ENCODE measurements at regions not wholly inside any gene's neighbourhood (a gene's known extent, or its start where the extent isn't known, plus 50 kb on each side); places are given as distances from the start of the nearest gene placed in this dataset.
A peak's percentile ranks its signal among the peaks of the same experiment; 100 is the strongest.

DNA sequence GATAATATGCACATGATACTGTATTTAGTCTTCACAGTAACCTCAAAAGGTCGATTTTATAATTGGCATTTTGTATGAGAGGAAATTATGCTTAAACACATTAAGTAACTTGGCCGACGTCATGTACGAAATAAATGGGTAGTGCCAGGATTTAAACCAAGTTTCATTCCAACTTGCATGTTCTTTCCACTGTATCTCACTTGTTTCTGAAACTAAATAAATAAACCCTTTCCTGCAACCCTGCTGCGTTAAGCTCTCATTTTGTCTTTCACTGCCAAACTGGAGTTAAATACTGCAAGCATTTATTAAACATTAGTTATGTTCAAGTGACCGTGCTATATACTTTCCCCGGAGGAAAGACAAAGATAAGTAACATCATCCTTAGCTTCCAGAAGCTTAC is 293.9 kb upstream of the PRKD1 start:
- H3K4me1 ChIP-seq (ENCODE audit: control insufficient read depth in 2 of 2, insufficient read depth in 2 of 2, low read length in 1 of 2): no peaks in the 10 kb centered on the region
- H3K27me3 ChIP-seq (ENCODE audit: control insufficient read depth in 1 of 2, insufficient read depth in 2 of 2, low read length in 2 of 2): no peaks in the 10 kb centered on the region
- 19 to 35% methylated on average over 7 of the region's 7 CpGs for WGBS, 2 donors
- no peak overlapping the region for H3K27ac ChIP-seq (ENCODE audit: low read depth in 2 of 2, low read length in 1 of 2)
- no peaks in the 10 kb centered on the region for H3K9me3 ChIP-seq (ENCODE audit: control insufficient read depth in 2 of 2, insufficient read depth in 1 of 2, low read depth in 1 of 2, low read length in 1 of 2)
- H3K36me3 ChIP-seq (ENCODE audit: control insufficient read depth in 2 of 2, insufficient read depth in 2 of 2, low read length in 1 of 2): no peaks in the 10 kb centered on the region
- no peak overlapping the region for H3K4me3 ChIP-seq (ENCODE audit: low read depth in 1 of 2, low read length in 2 of 2)

DNA sequence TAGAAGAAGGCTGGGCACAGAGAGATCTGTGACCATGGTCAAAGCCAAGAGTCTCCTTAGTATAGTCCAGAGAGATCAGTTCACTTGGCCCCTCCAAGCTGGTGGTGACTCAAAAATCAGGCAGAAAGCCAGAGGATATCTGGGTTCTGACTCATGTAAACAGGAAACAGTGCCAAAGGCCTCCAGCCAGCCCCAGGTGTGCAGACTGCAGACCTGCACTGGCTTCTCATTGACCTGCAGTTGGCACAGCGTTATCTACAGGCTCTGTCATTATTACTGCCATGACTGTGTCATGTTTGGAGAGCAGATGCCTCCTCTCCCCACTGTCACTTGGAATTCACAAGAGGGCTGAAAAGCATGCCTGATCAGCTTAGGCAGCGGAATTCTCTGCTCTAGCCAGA is 295.7 kb upstream of the PRKD1 start:
- H3K27ac ChIP-seq (ENCODE audit: low read depth in 2 of 2, low read length in 1 of 2): peak overlapping the region; percentile 1 to 5
- WGBS, 2 donors: 19 to 23% methylated on average over 2 of the region's 2 CpGs

DNA sequence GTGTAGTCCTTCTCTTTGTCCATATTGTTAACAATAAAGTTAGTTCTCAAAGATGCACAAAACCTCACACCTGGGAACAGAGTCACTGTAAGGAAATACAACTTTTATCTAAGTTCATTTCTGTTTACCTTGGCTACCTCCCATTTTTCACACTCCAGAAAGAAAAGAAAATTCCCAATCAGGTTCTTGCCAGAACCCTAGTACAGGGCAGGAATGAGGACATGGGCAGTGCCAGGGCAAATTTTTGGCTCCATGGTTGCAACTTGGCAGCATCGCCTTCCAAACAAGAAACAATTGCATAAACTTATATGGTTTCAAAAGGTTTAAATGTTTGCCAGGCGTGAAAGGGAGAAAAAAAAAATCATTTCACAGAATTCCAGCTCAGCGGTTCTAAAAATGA is 296.3 kb upstream of the PRKD1 start:
- H3K27ac ChIP-seq (ENCODE audit: low read depth in 2 of 2, low read length in 1 of 2): peak overlapping the region in 1 of 2 donors; percentile 30
- no peak overlapping the region for H3K4me3 ChIP-seq (ENCODE audit: low read depth in 1 of 2, low read length in 2 of 2)
- H3K9me3 ChIP-seq (ENCODE audit: control insufficient read depth in 2 of 2, insufficient read depth in 1 of 2, low read depth in 1 of 2, low read length in 1 of 2): no peaks in the 10 kb centered on the region
- no peaks in the 10 kb centered on the region for H3K27me3 ChIP-seq (ENCODE audit: control insufficient read depth in 1 of 2, insufficient read depth in 2 of 2, low read length in 2 of 2)
- no peaks in the 10 kb centered on the region for H3K4me1 ChIP-seq (ENCODE audit: control insufficient read depth in 2 of 2, insufficient read depth in 2 of 2, low read length in 1 of 2)
- H3K36me3 ChIP-seq (ENCODE audit: control insufficient read depth in 2 of 2, insufficient read depth in 2 of 2, low read length in 1 of 2): no peaks in the 10 kb centered on the region
- WGBS, 2 donors: 33 to 39% methylated on average over 3 of the region's 3 CpGs

More for the DNA sequence above, 295.7 kb upstream of the PRKD1 start:
- H3K27me3 ChIP-seq (ENCODE audit: control insufficient read depth in 1 of 2, insufficient read depth in 2 of 2, low read length in 2 of 2): no peaks in the 10 kb centered on the region
- no peaks in the 10 kb centered on the region for H3K4me1 ChIP-seq (ENCODE audit: control insufficient read depth in 2 of 2, insufficient read depth in 2 of 2, low read length in 1 of 2)
- H3K9me3 ChIP-seq (ENCODE audit: control insufficient read depth in 2 of 2, insufficient read depth in 1 of 2, low read depth in 1 of 2, low read length in 1 of 2): no peaks in the 10 kb centered on the region
- no peak overlapping the region for H3K4me3 ChIP-seq (ENCODE audit: low read depth in 1 of 2, low read length in 2 of 2)
- no peaks in the 10 kb centered on the region for H3K36me3 ChIP-seq (ENCODE audit: control insufficient read depth in 2 of 2, insufficient read depth in 2 of 2, low read length in 1 of 2)

DNA sequence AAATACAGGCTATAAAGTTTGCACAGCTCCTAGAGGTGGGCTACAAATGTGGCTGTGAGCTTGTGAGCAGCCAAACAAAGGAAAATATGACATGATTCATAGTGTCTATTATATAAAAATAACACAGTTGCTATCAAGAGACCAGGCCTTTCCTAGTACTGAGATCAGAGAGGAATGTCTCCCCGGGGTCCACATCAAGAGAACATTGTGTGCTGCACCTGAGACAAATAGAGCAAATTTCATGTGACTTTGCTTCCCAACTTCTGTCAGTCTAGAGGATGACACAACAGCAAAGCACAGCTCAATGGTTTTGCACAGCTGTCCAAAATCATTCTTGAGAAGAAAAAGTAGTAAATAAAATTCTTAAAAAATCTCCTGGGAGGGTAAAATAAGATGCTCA is 297.5 kb upstream of the PRKD1 start:
- H3K27ac ChIP-seq (ENCODE audit: low read depth in 2 of 2, low read length in 1 of 2): no peak overlapping the region
- WGBS, 2 donors: 64 to 72% methylated on average over 1 of the region's 1 CpG
- no peaks in the 10 kb centered on the region for H3K27me3 ChIP-seq (ENCODE audit: control insufficient read depth in 1 of 2, insufficient read depth in 2 of 2, low read length in 2 of 2)
- H3K9me3 ChIP-seq (ENCODE audit: control insufficient read depth in 2 of 2, insufficient read depth in 1 of 2, low read depth in 1 of 2, low read length in 1 of 2): no peaks in the 10 kb centered on the region
- H3K36me3 ChIP-seq (ENCODE audit: control insufficient read depth in 2 of 2, insufficient read depth in 2 of 2, low read length in 1 of 2): no peaks in the 10 kb centered on the region
- H3K4me3 ChIP-seq (ENCODE audit: low read depth in 1 of 2, low read length in 2 of 2): no peak overlapping the region
- H3K4me1 ChIP-seq (ENCODE audit: control insufficient read depth in 2 of 2, insufficient read depth in 2 of 2, low read length in 1 of 2): no peaks in the 10 kb centered on the region

DNA sequence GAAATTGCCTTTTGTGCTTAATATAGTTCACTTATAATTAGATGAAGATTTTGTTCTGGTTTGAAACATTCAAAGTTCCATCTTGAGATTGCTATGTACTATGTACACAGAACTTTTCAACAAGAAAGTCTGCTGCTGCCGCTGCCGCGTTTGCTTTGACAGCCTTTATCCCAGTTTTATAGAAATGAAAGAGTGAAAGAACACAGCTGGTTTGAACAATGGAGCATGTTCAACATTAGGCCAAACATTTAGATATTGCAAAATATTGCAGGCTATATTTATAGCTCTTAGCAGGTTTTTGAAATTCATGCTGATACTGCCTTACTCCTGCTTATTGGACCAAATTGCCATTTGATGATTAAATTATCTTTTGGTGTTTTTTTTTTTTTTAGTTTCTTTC is 299.8 kb upstream of the PRKD1 start:
- Histone ChIP-seq H3K9me3 (ENCODE audit: control insufficient read depth in 2 of 2, insufficient read depth in 1 of 2, low read depth in 1 of 2, low read length in 1 of 2) (no peaks in the 10 kb centered on the region), H3K27me3 (ENCODE audit: control insufficient read depth in 1 of 2, insufficient read depth in 2 of 2, low read length in 2 of 2) (no peaks in the 10 kb centered on the region), H3K36me3 (ENCODE audit: control insufficient read depth in 2 of 2, insufficient read depth in 2 of 2, low read length in 1 of 2) (no peaks in the 10 kb centered on the region), H3K27ac (ENCODE audit: low read depth in 2 of 2, low read length in 1 of 2) (no peak overlapping the region), H3K4me3 (ENCODE audit: low read depth in 1 of 2, low read length in 2 of 2) (no peak overlapping the region), H3K4me1 (ENCODE audit: control insufficient read depth in 2 of 2, insufficient read depth in 2 of 2, low read length in 1 of 2) (no peaks in the 10 kb centered on the region)
- 39 to 47% methylated on average over 3 of the region's 3 CpGs for WGBS, 2 donors

DNA sequence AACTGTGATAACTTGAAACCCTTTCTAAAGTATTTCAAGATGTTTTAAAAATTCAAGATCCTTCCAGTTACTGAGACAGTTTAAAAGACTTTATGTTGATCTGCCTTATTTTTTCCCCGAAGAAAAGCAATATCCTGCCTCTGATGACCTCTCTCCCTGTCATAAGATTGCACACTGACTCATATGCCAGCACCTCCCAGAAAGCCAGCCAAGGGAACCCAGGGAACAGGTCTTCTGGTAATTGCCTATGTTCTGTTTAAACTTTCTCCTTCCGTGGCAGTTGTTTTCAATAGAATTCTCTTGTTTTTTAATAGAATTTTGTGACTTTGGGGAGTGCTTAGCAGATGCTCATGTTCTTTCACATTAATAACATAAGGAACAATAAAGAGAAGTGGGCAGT is 300.2 kb upstream of the PRKD1 start:
- Histone ChIP-seq H3K4me3 (ENCODE audit: low read depth in 1 of 2, low read length in 2 of 2) (no peak overlapping the region), H3K4me1 (ENCODE audit: control insufficient read depth in 2 of 2, insufficient read depth in 2 of 2, low read length in 1 of 2) (no peaks in the 10 kb centered on the region), H3K27me3 (ENCODE audit: control insufficient read depth in 1 of 2, insufficient read depth in 2 of 2, low read length in 2 of 2) (no peaks in the 10 kb centered on the region), H3K27ac (ENCODE audit: low read depth in 2 of 2, low read length in 1 of 2) (peak overlapping the region; percentile 37 to 40), H3K36me3 (ENCODE audit: control insufficient read depth in 2 of 2, insufficient read depth in 2 of 2, low read length in 1 of 2) (no peaks in the 10 kb centered on the region), H3K9me3 (ENCODE audit: control insufficient read depth in 2 of 2, insufficient read depth in 1 of 2, low read depth in 1 of 2, low read length in 1 of 2) (no peaks in the 10 kb centered on the region)
- 23 to 34% methylated on average over 2 of the region's 2 CpGs for WGBS, 2 donors

DNA sequence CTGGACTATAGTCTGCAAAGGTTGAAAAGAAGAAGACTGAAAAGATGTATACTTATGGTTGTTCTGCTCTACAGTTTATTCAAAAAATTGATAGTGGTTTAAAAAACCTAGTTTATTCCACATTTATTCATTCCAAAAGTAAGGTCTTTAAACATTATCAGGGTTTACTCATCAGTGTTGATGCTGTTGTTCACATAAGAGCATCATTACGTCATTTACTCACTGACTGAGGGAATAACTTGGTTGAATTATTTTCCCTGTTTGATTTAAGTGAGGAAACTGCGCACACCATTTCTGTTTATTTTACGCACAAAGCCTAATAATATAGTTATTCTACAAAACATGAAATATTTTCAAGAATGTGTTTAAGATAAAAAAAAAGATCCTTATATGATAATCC is 303.1 kb upstream of the PRKD1 start:
- H3K27ac ChIP-seq (ENCODE audit: low read depth in 2 of 2, low read length in 1 of 2): no peak overlapping the region
- no peaks in the 10 kb centered on the region for H3K36me3 ChIP-seq (ENCODE audit: control insufficient read depth in 2 of 2, insufficient read depth in 2 of 2, low read length in 1 of 2)
- H3K27me3 ChIP-seq (ENCODE audit: control insufficient read depth in 1 of 2, insufficient read depth in 2 of 2, low read length in 2 of 2): no peaks in the 10 kb centered on the region
- H3K9me3 ChIP-seq (ENCODE audit: control insufficient read depth in 2 of 2, insufficient read depth in 1 of 2, low read depth in 1 of 2, low read length in 1 of 2): no peaks in the 10 kb centered on the region
- no peaks in the 10 kb centered on the region for H3K4me1 ChIP-seq (ENCODE audit: control insufficient read depth in 2 of 2, insufficient read depth in 2 of 2, low read length in 1 of 2)
- 92 to 97% methylated on average over 3 of the region's 3 CpGs for WGBS, 2 donors
- no peak overlapping the region for H3K4me3 ChIP-seq (ENCODE audit: low read depth in 1 of 2, low read length in 2 of 2)

DNA sequence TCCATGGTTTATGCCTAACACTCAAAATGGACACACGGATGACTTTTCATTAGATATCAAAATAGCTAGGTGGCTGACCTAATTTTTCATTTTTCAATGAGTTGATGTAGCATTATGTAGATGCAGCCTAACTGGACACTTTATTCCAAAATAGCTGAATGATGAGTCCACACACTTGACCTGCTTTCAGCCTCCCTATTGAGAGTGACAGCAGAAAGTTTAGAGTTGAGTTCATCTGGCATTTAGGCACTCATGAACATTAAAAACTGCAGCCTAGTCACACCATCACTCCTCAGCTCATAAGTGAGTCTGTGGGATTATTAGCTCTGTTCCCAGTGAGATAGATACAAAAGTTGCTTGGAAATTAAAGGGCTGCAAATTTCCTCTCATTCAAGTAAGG is 307.3 kb upstream of the PRKD1 start:
- Histone ChIP-seq H3K36me3 (ENCODE audit: control insufficient read depth in 2 of 2, insufficient read depth in 2 of 2, low read length in 1 of 2) (no peaks in the 10 kb centered on the region), H3K27me3 (ENCODE audit: control insufficient read depth in 1 of 2, insufficient read depth in 2 of 2, low read length in 2 of 2) (no peaks in the 10 kb centered on the region), H3K9me3 (ENCODE audit: control insufficient read depth in 2 of 2, insufficient read depth in 1 of 2, low read depth in 1 of 2, low read length in 1 of 2) (peaks cover 0 to 3% of the 10 kb centered on the region in 2 donors), H3K27ac (ENCODE audit: low read depth in 2 of 2, low read length in 1 of 2) (no peak overlapping the region), H3K4me1 (ENCODE audit: control insufficient read depth in 2 of 2, insufficient read depth in 2 of 2, low read length in 1 of 2) (no peaks in the 10 kb centered on the region), H3K4me3 (ENCODE audit: low read depth in 1 of 2, low read length in 2 of 2) (no peak overlapping the region)
- WGBS, 2 donors: 88 to 89% methylated on average over 1 of the region's 1 CpG

DNA sequence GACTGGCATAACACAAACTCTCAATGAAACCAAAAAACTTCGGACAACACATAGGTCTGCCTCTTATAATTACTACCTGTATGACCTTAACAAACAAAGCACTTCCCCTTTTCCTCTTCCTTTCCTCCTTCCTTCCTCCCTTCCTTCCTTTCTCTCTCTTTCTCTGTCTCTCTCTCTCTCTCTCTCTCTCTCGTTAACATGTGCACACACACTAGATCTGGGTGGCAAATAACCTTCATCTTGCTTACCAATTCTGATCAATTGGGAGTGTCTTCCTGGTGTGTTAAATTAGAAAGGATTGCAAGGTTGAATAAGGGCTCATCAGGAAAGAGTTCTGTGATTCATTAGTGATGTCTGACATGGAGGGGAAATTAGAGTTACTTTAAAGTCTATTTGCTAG is 307.8 kb upstream of the PRKD1 start:
- no peaks in the 10 kb centered on the region for H3K36me3 ChIP-seq (ENCODE audit: control insufficient read depth in 2 of 2, insufficient read depth in 2 of 2, low read length in 1 of 2)
- H3K27me3 ChIP-seq (ENCODE audit: control insufficient read depth in 1 of 2, insufficient read depth in 2 of 2, low read length in 2 of 2): no peaks in the 10 kb centered on the region
- H3K4me1 ChIP-seq (ENCODE audit: control insufficient read depth in 2 of 2, insufficient read depth in 2 of 2, low read length in 1 of 2): no peaks in the 10 kb centered on the region
- peaks cover 0 to 3% of the 10 kb centered on the region in 2 donors for H3K9me3 ChIP-seq (ENCODE audit: control insufficient read depth in 2 of 2, insufficient read depth in 1 of 2, low read depth in 1 of 2, low read length in 1 of 2)
- 86% methylated on average over 2 of the region's 2 CpGs for WGBS, 2 donors
- H3K4me3 ChIP-seq (ENCODE audit: low read depth in 1 of 2, low read length in 2 of 2): no peak overlapping the region
- no peak overlapping the region for H3K27ac ChIP-seq (ENCODE audit: low read depth in 2 of 2, low read length in 1 of 2)

DNA sequence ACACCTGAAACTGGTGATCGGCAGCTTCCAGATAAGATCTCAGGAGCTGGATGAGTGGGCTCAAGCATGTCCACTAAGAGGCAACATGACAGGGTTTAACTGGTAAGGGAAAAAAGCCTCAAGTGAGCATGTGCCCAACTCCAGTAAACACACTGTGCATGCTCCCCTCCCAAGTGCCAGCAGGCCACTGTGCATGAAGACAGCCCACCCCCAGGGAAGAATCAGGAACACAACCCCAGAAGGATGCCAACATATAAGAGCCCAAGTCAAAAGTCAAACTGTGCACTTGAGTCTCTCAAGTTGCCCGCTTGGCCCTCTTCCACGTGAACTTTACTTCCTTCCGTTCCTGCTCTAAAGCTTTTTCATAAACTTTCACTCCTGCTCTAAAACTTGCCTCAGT is 311.3 kb upstream of the PRKD1 start:
- Histone ChIP-seq H3K27ac (ENCODE audit: low read depth in 2 of 2, low read length in 1 of 2) (no peak overlapping the region), H3K9me3 (ENCODE audit: control insufficient read depth in 2 of 2, insufficient read depth in 1 of 2, low read depth in 1 of 2, low read length in 1 of 2) (peaks cover 0 to 3% of the 10 kb centered on the region in 2 donors), H3K27me3 (ENCODE audit: control insufficient read depth in 1 of 2, insufficient read depth in 2 of 2, low read length in 2 of 2) (no peaks in the 10 kb centered on the region), H3K36me3 (ENCODE audit: control insufficient read depth in 2 of 2, insufficient read depth in 2 of 2, low read length in 1 of 2) (no peaks in the 10 kb centered on the region), H3K4me3 (ENCODE audit: low read depth in 1 of 2, low read length in 2 of 2) (no peak overlapping the region), H3K4me1 (ENCODE audit: control insufficient read depth in 2 of 2, insufficient read depth in 2 of 2, low read length in 1 of 2) (no peaks in the 10 kb centered on the region)
- WGBS, 2 donors: 83 to 89% methylated on average over 4 of the region's 4 CpGs
